OCI-LY7 (cell line): ENCODE measurements at regions not wholly inside any gene's neighbourhood (a gene's known extent, or its start where the extent isn't known, plus 50 kb on each side); places are given as distances from the start of the nearest gene placed in this dataset.

ENCODE experiments used
- CTCF ChIP-seq: fragments of 200-600 bp; sonication (generic); conservative IDR thresholded peaks from 2 replicates; pipeline ENCODE4 v1.5.1; 2014; ENCODE audit warnings: mild to moderate bottlenecking, antibody characterized with exemption, low read length, moderate library complexity, mixed read lengths
- EZH2phosphoT487 ChIP-seq: fragments of 200-600 bp; sonication (generic); IDR thresholded peaks from 2 replicates; pipeline ENCODE4 v1.6.1; 2018; ENCODE audit warnings: low read depth, borderline replicate concordance, mild to moderate bottlenecking, mixed run types, antibody characterized with exemption, low read length, moderate library complexity, mixed read lengths

- TF ChIP-seq EZH2phosphoT487 (no peak), CTCF (no peak)
Observed at GRCh38 chr2:231644426-231644825, 51.8 kb downstream of the TEX44 start.
